DND-41 (cell line): ENCODE measurements at regions not wholly inside any gene's neighbourhood (a gene's known extent, or its start where the extent isn't known, plus 50 kb on each side); places are given as distances from the start of the nearest gene placed in this dataset.

Experiments used
- EZH2 ChIP-seq: IDR thresholded peaks from 3 replicates; pipeline ENCODE4 v1.6.1; 2012; ENCODE audit warnings: borderline replicate concordance, low read depth, mild to moderate bottlenecking, moderate library complexity, low read length, inconsistent platforms; ENCODE audit not compliant: severe bottlenecking
- TF ChIP-seq, protein P1 (sequence below): IDR thresholded peaks from 2 replicates; pipeline ENCODE4 v1.5.1; 2012; ENCODE audit warnings: borderline replicate concordance, low read length, moderate library complexity, mild to moderate bottlenecking; ENCODE audit not compliant: poor library complexity, severe bottlenecking; ENCODE audit errors: extremely low read depth

DNA sequence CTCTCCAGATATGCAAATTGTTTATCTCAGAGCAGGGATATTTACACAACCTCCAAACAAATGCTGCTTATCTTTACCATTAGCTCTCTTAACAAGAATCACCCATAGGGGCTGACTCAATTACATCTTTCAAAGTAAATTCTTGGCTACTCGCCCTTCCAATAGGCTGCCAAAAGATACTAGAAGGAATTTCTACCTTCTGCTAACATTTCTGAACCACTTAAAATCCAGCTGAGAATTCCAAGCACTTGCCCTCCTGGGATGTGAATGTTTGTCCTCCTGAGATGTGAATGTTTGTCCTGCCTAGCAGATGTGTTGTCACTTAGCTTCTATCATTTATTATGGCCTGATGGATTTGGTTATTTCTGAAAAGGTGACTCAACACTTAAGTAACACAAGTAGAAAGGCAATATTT, 388.0 kb downstream of the GJA1 start:
- TF ChIP-seq, protein P1, sequence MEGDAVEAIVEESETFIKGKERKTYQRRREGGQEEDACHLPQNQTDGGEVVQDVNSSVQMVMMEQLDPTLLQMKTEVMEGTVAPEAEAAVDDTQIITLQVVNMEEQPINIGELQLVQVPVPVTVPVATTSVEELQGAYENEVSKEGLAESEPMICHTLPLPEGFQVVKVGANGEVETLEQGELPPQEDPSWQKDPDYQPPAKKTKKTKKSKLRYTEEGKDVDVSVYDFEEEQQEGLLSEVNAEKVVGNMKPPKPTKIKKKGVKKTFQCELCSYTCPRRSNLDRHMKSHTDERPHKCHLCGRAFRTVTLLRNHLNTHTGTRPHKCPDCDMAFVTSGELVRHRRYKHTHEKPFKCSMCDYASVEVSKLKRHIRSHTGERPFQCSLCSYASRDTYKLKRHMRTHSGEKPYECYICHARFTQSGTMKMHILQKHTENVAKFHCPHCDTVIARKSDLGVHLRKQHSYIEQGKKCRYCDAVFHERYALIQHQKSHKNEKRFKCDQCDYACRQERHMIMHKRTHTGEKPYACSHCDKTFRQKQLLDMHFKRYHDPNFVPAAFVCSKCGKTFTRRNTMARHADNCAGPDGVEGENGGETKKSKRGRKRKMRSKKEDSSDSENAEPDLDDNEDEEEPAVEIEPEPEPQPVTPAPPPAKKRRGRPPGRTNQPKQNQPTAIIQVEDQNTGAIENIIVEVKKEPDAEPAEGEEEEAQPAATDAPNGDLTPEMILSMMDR: no peak
- no peak for TF ChIP-seq EZH2
